HepG2 (cell line): ENCODE measurements at regions not wholly inside any gene's neighbourhood (a gene's known extent, or its start where the extent isn't known, plus 50 kb on each side); places are given as distances from the start of the nearest gene placed in this dataset.

Experiments
- ATAC-seq: fragments of 200-7000 bp; cut with Tn5 transposase; 3 replicates; pipeline ENCODE4 v1.9.1; 2020; ENCODE audit warnings: mild to moderate bottlenecking, moderate library complexity
- BruUV-seq: library from RNA; stranded (reverse); fragments of 400-500 nt; replicated peaks from 2 replicates; lab custom pipeline; 2021; lab: Mats Ljungman, UMichigan
- CTCF ChIA-PET: fragments of 300-600 bp; formaldehyde crosslinking; extraction: SDS; loops from one replicate; lab custom pipeline; 2021; ENCODE audit warnings: low total read pairs, inconsistent platforms, low intra/inter-chr PET ratio; lab: Yijun Ruan, JAX
- POLR2A ChIA-PET: fragments of 350-600 bp; sonication (Branson Sonifier 250); formaldehyde crosslinking; loops from one replicate; lab custom pipeline; 2020; ENCODE audit warnings: antibody characterized with exemption, inconsistent platforms; lab: Yijun Ruan, JAX
- DNase-seq: peaks from one replicate; pipeline ENCODE4 v3.0.0-alpha.2; 2015; ENCODE audit warnings: low spot score
- FAIRE-seq: peaks from 3 replicates; lab custom pipeline; 2011; peaks lifted over from hg19 to GRCh38; lab: Jason Lieb, UNC
- H2AFZ ChIP-seq: one replicate; pipeline ENCODE4 v1.6.1; 2011; ENCODE audit warnings: low read length, inconsistent platforms
- H3K27ac ChIP-seq: fragments of 300-600 bp; 3 replicates; pipeline ENCODE4 v1.8.0; 2011; ENCODE audit warnings: mixed run types, mild to moderate bottlenecking, mixed read lengths, low read length, inconsistent platforms; ENCODE audit not compliant: insufficient read depth; ENCODE audit errors: extremely low read length
- H3K27me3 ChIP-seq, 2 experiments: fragments of 200-600 bp in 1 of 2; 2 replicates in 1 of 2; 3 replicates in 1 of 2; pipeline versions ENCODE4 v1.6.0 to v1.8.0; 2011; ENCODE audit warnings: low read length in 2 of 2, mild to moderate bottlenecking in 2 of 2, moderate library complexity in 2 of 2, inconsistent platforms in 1 of 2; ENCODE audit not compliant: insufficient read depth in 2 of 2, control insufficient read depth in 1 of 2
- H3K36me3 ChIP-seq, 2 experiments: fragments of 200-600 bp in 1 of 2; replicated peaks in 1 of 2; 2 replicates in 1 of 2; 3 replicates in 1 of 2; pipeline versions ENCODE4 v1.5.1 to v1.8.0; 2011; ENCODE audit warnings: low read length in 2 of 2, inconsistent platforms in 1 of 2; ENCODE audit not compliant: insufficient read depth in 2 of 2, control insufficient read depth in 1 of 2
- H3K4me1 ChIP-seq: 2 replicates; pipeline ENCODE4 v1.5.1; 2012; ENCODE audit warnings: low read length, inconsistent platforms; ENCODE audit not compliant: insufficient read depth
- H3K4me2 ChIP-seq: 2 replicates; pipeline ENCODE4 v1.6.0; 2011; ENCODE audit warnings: low read depth, low read length, inconsistent platforms
- H3K4me3 ChIP-seq, 3 experiments: fragments of 200-600 bp in 1 of 3; sonication (generic), shearing (Covaris generic) in 1 of 3; replicated peaks in 1 of 3; 2 replicates each; pipeline ENCODE4 v1.5.1; 2011 to 2016; ENCODE audit warnings: low read length in 3 of 3, inconsistent platforms in 2 of 3, low read depth in 2 of 3, mild to moderate bottlenecking in 2 of 3, control low read depth in 1 of 3, mixed read lengths in 1 of 3; ENCODE audit not compliant: insufficient read depth in 1 of 3
- H3K79me2 ChIP-seq: one replicate; pipeline ENCODE4 v1.6.1; 2011; ENCODE audit warnings: low read length, inconsistent platforms; ENCODE audit not compliant: insufficient read depth
- H3K9ac ChIP-seq: 2 replicates; pipeline ENCODE4 v1.6.0; 2011; ENCODE audit warnings: mild to moderate bottlenecking, low read depth, low read length, inconsistent platforms; ENCODE audit not compliant: insufficient read depth
- H3K9me3 ChIP-seq: 2 replicates; pipeline ENCODE4 v1.5.1; 2012; ENCODE audit warnings: mild to moderate bottlenecking, low read length
- H4K20me1 ChIP-seq: 2 replicates; pipeline ENCODE4 v1.6.0; 2011; ENCODE audit warnings: inconsistent platforms, mild to moderate bottlenecking, low read length, moderate library complexity; ENCODE audit not compliant: insufficient read depth
- KLF16 ChIP-seq, 2 experiments: sonication (generic) in 1 of 2; formaldehyde crosslinking in 1 of 2; IDR thresholded peaks; 2 replicates each; pipeline versions ENCODE4 v1.6.1 to v1.8.0; 2016 to 2023; ENCODE audit warnings: missing genetic modification reagents in 2 of 2, missing compliant biosample characterization in 1 of 2
- PHB2 ChIP-seq: fragments of 450-650 bp; IDR thresholded peaks from 2 replicates; pipeline ENCODE4 v1.6.1; 2018; ENCODE audit not compliant: partially characterized antibody
- REXO4 ChIP-seq: sonication (generic); formaldehyde crosslinking; IDR thresholded peaks from 2 replicates; pipeline ENCODE4 v1.8.0; 2022; ENCODE audit warnings: missing genetic modification reagents, mild to moderate bottlenecking, borderline replicate concordance
- ZNF530 ChIP-seq: sonication (generic); formaldehyde crosslinking; IDR thresholded peaks from 2 replicates; pipeline ENCODE4 v1.5.0; 2020; ENCODE audit warnings: low read depth, mild to moderate bottlenecking, missing genetic modification reagents
- ZNF839 ChIP-seq: sonication (generic); formaldehyde crosslinking; IDR thresholded peaks from 2 replicates; pipeline ENCODE4 v1.4.0; 2020; ENCODE audit warnings: missing genetic modification reagents, mild to moderate bottlenecking, borderline replicate concordance
- WGBS: methylation state at CpG from one replicate; pipeline ENCODE4 v1.1.6; 2017; ENCODE audit warnings: low lambda C conversion rate; 5-methylcytosine and 5-hydroxymethylcytosine counted together
- in situ Hi-C: cut with HindIII; loops from 2 replicates; pipeline ENCODE4 v1.10.0; 2017; ENCODE audit warnings: low pct_unique_long_range_greater_than_20kb; ENCODE audit not compliant: extremely low pct_ligation_motif_present
- intact Hi-C: fragments of 100-400 bp; cut with micrococcal nuclease; formaldehyde crosslinking; loops from one replicate; pipeline ENCODE4 v1.10.0; 2022; ENCODE audit not compliant: unreplicated experiment
- TF ChIP-seq, protein P1 (sequence below): conservative IDR thresholded peaks from 2 replicates; pipeline ENCODE4 v1.6.1; 2018; ENCODE audit warnings: missing genetic modification reagents
- TF ChIP-seq, protein P2 (sequence below): sonication (generic); formaldehyde crosslinking; IDR thresholded peaks from 2 replicates; pipeline ENCODE4 v1.5.1; 2020; ENCODE audit warnings: missing genetic modification reagents, mild to moderate bottlenecking, borderline replicate concordance

DNA sequence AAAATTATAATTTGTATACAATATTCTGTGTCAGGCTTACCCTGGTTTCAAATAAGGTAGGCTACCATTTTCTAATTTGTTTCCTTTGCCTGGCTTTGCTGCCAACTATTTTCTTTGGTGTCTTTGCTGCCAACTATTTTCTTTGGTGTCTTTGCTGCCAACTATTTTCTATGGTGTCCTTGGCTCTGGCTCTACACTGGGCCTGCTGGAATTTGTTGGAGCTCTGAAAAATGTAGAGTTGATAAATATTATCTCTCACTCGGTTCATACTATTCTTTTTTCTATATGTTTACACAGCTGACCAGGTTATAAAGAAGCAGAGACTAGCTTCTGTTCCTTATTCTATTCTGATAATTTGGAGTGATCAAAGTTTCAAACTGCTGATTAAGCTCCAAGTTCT lies 768.0 kb upstream of the PHF14 start:
- ChIA-PET CTCF (no interaction called here), POLR2A (no interaction called here)
- Histone ChIP-seq H3K27me3 (no peaks in the 10 kb centered on the region), H3K9me3 (peaks cover 83% of the 10 kb centered on the region), H4K20me1 (no peaks in the 10 kb centered on the region), H3K36me3 (no peaks in the 10 kb centered on the region), H3K9ac (no peak overlapping the region), H3K4me2 (no peak overlapping the region), H3K4me3 (no peak overlapping the region), H3K79me2 (no peaks in the 10 kb centered on the region), H2AFZ (no peak overlapping the region), H3K27ac (no peak overlapping the region), H3K4me1 (no peaks in the 10 kb centered on the region)
- 42% methylated on average over 1 of the region's 1 CpG for WGBS
- DNase-seq (no peak), FAIRE-seq (no peak), ATAC-seq (no peak)
- intact Hi-C loops: no loop called here
- in situ Hi-C loops: no loop called here
- TF ChIP-seq ZNF839 (CRISPR knock-in tag): no peak
- TF ChIP-seq, protein P1, sequence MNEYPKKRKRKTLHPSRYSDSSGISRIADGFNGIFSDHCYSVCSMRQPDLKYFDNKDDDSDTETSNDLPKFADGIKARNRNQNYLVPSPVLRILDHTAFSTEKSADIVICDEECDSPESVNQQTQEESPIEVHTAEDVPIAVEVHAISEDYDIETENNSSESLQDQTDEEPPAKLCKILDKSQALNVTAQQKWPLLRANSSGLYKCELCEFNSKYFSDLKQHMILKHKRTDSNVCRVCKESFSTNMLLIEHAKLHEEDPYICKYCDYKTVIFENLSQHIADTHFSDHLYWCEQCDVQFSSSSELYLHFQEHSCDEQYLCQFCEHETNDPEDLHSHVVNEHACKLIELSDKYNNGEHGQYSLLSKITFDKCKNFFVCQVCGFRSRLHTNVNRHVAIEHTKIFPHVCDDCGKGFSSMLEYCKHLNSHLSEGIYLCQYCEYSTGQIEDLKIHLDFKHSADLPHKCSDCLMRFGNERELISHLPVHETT (CRISPR knock-in tag): no peak
- no peak for TF ChIP-seq KLF16 (CRISPR knock-in tag; IDR thresholded peaks at IDR 0.05)
- TF ChIP-seq PHB2: no peak
- TF ChIP-seq, protein P2, sequence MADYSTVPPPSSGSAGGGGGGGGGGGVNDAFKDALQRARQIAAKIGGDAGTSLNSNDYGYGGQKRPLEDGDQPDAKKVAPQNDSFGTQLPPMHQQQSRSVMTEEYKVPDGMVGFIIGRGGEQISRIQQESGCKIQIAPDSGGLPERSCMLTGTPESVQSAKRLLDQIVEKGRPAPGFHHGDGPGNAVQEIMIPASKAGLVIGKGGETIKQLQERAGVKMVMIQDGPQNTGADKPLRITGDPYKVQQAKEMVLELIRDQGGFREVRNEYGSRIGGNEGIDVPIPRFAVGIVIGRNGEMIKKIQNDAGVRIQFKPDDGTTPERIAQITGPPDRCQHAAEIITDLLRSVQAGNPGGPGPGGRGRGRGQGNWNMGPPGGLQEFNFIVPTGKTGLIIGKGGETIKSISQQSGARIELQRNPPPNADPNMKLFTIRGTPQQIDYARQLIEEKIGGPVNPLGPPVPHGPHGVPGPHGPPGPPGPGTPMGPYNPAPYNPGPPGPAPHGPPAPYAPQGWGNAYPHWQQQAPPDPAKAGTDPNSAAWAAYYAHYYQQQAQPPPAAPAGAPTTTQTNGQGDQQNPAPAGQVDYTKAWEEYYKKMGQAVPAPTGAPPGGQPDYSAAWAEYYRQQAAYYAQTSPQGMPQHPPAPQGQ: no peak
- no TSS peak for BruUV-seq

DNA sequence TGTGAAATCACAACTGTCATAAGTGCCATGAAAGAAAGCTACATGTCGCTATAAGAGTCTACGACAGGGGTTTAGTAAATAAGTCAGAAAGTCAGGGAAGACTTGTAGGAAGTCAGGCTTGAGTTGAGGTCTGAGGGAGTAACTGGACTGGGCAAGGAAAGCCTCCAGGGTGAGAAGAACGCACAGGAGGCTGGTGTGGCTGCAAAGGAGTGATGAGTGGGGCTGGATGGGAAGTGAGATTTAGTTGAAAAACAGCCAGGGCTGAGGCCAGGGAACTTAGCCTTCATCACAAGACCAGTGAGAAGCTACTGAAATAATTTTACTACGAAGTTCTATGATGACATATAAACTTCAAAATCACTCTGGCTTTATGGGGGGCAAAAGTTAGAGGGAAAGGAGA lies 763.7 kb upstream of the PHF14 start:
- Histone ChIP-seq H3K9ac (no peak overlapping the region), H3K27me3 (no peaks in the 10 kb centered on the region), H3K4me1 (no peaks in the 10 kb centered on the region), H3K79me2 (no peaks in the 10 kb centered on the region), H4K20me1 (no peaks in the 10 kb centered on the region), H3K4me2 (no peak overlapping the region), H3K36me3 (no peaks in the 10 kb centered on the region), H2AFZ (no peak overlapping the region), H3K4me3 (no peak overlapping the region), H3K27ac (no peak overlapping the region), H3K9me3 (peaks cover 84% of the 10 kb centered on the region)
- CTCF ChIA-PET: no interaction called here
- 44% methylated on average over 4 of the region's 4 CpGs for WGBS
- FAIRE-seq (no peak), ATAC-seq (no peak), DNase-seq (no peak)
- POLR2A ChIA-PET: no interaction called here
- in situ Hi-C loops: no loop called here
- intact Hi-C loops: no loop called here
- TF ChIP-seq REXO4 (CRISPR knock-in tag) (no peak), ZNF530 (CRISPR knock-in tag) (no peak)
- no TSS peak for BruUV-seq
